Prostate gland (tissue), 2 donors: ENCODE measurements at regions not wholly inside any gene's neighbourhood (a gene's known extent, or its start where the extent isn't known, plus 50 kb on each side); places are given as distances from the start of the nearest gene placed in this dataset.

Experiments
- POLR2A ChIP-seq: fragments of 450-650 bp; IDR thresholded peaks from one replicate; pipeline ENCODE4 v1.6.1; 2016; ENCODE audit warnings: antibody characterized with exemption, mild to moderate bottlenecking
- TF ChIP-seq, protein P1 (sequence below), 4 experiments: fragments of 200-600 bp in 2 of 4; fragments of 450-650 bp in 2 of 4; sonication (generic) in 2 of 4; IDR thresholded peaks; 1 replicate in 3 of 4; 2 replicates in 1 of 4; pipeline ENCODE4 v1.5.1; 2016 to 2019; ENCODE audit warnings: antibody characterized with exemption in 4 of 4, mild to moderate bottlenecking in 2 of 4, moderate library complexity in 2 of 4

DNA sequence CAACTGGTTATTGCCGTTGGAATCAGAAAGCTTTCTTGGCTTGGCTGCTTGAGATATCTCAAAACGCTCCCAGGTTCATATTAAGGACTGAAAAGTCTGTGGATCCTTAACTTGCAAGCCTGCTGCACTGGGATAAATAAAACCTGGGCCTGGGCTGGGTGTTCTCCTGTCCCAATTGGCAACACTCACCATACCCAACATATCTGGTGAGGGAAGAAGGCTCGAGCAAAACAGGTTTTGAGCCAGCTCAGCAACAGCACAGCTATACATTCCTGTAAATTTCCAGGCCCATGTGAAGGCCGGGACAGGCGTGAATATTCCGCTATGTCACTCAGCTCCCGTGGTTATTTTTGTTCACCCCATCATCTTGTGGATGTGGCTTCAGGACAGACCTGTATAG, 169.0 kb upstream of the BCL6 start:
- TF ChIP-seq, protein P1, sequence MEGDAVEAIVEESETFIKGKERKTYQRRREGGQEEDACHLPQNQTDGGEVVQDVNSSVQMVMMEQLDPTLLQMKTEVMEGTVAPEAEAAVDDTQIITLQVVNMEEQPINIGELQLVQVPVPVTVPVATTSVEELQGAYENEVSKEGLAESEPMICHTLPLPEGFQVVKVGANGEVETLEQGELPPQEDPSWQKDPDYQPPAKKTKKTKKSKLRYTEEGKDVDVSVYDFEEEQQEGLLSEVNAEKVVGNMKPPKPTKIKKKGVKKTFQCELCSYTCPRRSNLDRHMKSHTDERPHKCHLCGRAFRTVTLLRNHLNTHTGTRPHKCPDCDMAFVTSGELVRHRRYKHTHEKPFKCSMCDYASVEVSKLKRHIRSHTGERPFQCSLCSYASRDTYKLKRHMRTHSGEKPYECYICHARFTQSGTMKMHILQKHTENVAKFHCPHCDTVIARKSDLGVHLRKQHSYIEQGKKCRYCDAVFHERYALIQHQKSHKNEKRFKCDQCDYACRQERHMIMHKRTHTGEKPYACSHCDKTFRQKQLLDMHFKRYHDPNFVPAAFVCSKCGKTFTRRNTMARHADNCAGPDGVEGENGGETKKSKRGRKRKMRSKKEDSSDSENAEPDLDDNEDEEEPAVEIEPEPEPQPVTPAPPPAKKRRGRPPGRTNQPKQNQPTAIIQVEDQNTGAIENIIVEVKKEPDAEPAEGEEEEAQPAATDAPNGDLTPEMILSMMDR (IDR thresholded peaks at IDR 0.05): no peak
- no peak for TF ChIP-seq POLR2A
